Ascending aorta (tissue), 2 donors: ENCODE measurements at regions not wholly inside any gene's neighbourhood (a gene's known extent, or its start where the extent isn't known, plus 50 kb on each side); places are given as distances from the start of the nearest gene placed in this dataset.

ENCODE experiments used
- DNase-seq, 2 donors: peaks; one replicate each; pipeline ENCODE4 v3.0.0-alpha.2; 2019; ENCODE audit warnings: low spot score in 2 of 2
- H3K27ac ChIP-seq, 2 donors: fragments of 200-600 bp; sonication (generic); one replicate each; pipeline ENCODE4 v1.5.1; 2016 to 2017; ENCODE audit warnings: mild to moderate bottlenecking in 1 of 2
- H3K27me3 ChIP-seq: fragments of 200-600 bp; sonication (generic); one replicate; pipeline ENCODE4 v1.5.1; 2017
- H3K36me3 ChIP-seq, 2 donors: fragments of 200-600 bp; sonication (generic); one replicate each; pipeline ENCODE4 v1.5.1; 2016
- H3K4me1 ChIP-seq, 2 donors: fragments of 200-600 bp; sonication (generic); one replicate each; pipeline ENCODE4 v1.5.1; 2016 to 2017; ENCODE audit warnings: mild to moderate bottlenecking in 1 of 2
- H3K4me3 ChIP-seq, 2 donors: fragments of 200-600 bp; sonication (generic); one replicate each; pipeline ENCODE4 v1.5.1; 2016 to 2017; ENCODE audit warnings: mild to moderate bottlenecking in 1 of 2
- H3K9me3 ChIP-seq, 2 donors: fragments of 200-600 bp; sonication (generic); one replicate each; pipeline ENCODE4 v1.5.1; 2016
- CTCF ChIP-seq, 3 experiments: fragments of 200-600 bp in 2 of 3; fragments of 450-650 bp in 1 of 3; sonication (generic) in 2 of 3; IDR thresholded peaks; one replicate each; pipeline ENCODE4 v1.5.1; 2016 to 2019; ENCODE audit warnings: antibody characterized with exemption in 3 of 3, mild to moderate bottlenecking in 1 of 3, moderate library complexity in 1 of 3
- intact Hi-C: fragments of 100-400 bp; cut with DNase I; formaldehyde crosslinking; loops from one replicate; pipeline ENCODE4 v1.15.1; 2023

DNA sequence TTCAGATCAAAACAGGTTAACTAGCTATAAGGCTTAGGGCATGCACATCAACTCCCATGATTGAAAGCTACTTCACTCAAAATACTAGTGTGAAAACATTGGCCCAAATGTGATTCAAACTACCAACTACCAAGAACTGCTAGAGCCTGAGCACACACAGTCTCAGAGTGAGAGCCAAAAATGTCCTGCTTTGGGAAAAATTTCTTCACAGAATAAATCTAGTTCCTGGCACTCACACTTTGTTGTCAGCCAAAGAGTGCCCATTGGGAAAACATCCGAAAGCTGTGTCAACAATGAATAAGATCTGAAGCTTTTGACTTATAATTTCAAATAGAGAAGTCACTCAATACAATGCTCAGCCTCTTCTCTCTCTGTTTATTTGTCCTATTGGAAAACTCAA, 182.7 kb downstream of the LRATD1 start:
- no peak overlapping the region for H3K4me3 ChIP-seq
- DNase-seq, result no peak
- no peak overlapping the region for H3K27ac ChIP-seq
- no peak for TF ChIP-seq CTCF (IDR thresholded peaks at IDR 0.05)
- H3K4me1 ChIP-seq, result no peaks in the 10 kb centered on the region
- H3K27me3 ChIP-seq, result no peaks in the 10 kb centered on the region
- intact Hi-C loops, result no loop called here
- no peaks in the 10 kb centered on the region for H3K9me3 ChIP-seq
- H3K36me3 ChIP-seq, result no peaks in the 10 kb centered on the region

DNA sequence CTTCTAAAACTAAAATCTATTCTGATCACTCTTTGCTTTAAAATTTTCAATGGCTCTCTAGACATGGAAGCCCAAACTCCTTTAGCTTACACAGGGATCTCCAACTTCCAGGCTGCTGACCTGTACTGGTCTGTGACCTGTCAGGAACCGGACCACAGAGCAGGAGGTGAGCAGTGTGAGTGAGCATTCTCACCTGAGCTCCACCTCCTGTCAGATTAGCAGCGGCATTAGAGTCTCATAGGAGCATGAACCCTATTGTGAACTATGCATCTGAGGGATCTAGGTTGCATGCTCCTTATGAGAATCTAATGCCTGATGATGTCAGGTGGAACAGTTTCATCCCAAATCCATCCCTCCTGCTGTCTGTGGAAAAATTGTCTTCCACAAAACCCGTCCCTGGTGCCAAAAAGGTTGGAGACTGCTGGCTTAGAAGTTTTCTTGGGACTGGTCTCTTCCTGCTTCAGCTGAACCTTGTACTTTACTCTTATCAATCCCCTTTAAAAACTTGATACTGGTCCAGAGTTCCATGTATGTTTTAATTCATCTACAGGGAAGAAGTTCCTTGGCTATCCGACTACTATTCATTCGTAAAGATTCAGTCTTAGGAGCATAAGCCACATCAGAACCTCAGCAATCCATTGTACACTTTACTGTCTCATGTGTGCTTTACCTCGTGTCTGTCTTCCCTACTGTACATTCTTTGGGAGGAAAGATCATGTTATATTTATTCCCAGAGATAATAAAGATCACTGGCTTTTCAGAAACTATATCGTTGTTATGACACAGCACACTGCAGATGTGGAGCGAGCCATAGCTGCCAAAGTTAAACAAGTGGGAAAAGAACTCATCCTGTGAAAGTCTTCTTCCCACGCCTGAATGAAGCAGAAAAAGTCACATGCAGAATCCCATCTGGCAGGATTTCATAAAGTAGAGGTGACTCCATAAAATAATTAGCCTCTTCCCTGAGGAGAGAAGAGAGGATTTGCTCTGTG, 183.8 kb downstream of the LRATD1 start:
- no peaks in the 10 kb centered on the region for H3K4me1 ChIP-seq
- H3K4me3 ChIP-seq, result no peak overlapping the region
- DNase-seq, result no peak
- H3K27me3 ChIP-seq, result no peaks in the 10 kb centered on the region
- H3K36me3 ChIP-seq, result no peaks in the 10 kb centered on the region
- intact Hi-C loops, result no loop called here
- TF ChIP-seq CTCF (IDR thresholded peaks at IDR 0.05), result no peak
- H3K9me3 ChIP-seq, result no peaks in the 10 kb centered on the region
- no peak overlapping the region for H3K27ac ChIP-seq

- H3K27me3 ChIP-seq, result no peaks in the 10 kb centered on the region
- no peak overlapping the region for H3K27ac ChIP-seq
- H3K4me1 ChIP-seq, result no peaks in the 10 kb centered on the region
- H3K36me3 ChIP-seq, result no peaks in the 10 kb centered on the region
- no peak for DNase-seq
- TF ChIP-seq CTCF (IDR thresholded peaks at IDR 0.05), result no peak
- intact Hi-C loops, result no loop called here
- H3K9me3 ChIP-seq, result no peaks in the 10 kb centered on the region
- H3K4me3 ChIP-seq, result no peak overlapping the region
Observed at GRCh38 chr2:14817848-14818247, 185.3 kb downstream of the LRATD1 start.

- H3K27me3 ChIP-seq, result no peaks in the 10 kb centered on the region
- H3K9me3 ChIP-seq, result no peaks in the 10 kb centered on the region
- no peak for DNase-seq
- no peak overlapping the region for H3K27ac ChIP-seq
- no peak overlapping the region for H3K4me3 ChIP-seq
- intact Hi-C loops, result no loop called here
- TF ChIP-seq CTCF (IDR thresholded peaks at IDR 0.05), result no peak
- no peaks in the 10 kb centered on the region for H3K4me1 ChIP-seq
- no peaks in the 10 kb centered on the region for H3K36me3 ChIP-seq
Observed at GRCh38 chr2:14826518-14826917, 194.0 kb downstream of the LRATD1 start.

GRCh38 chr2:14827226-14828023, 194.9 kb downstream of the LRATD1 start:
- no peak for DNase-seq
- no peaks in the 10 kb centered on the region for H3K9me3 ChIP-seq
- no peak overlapping the region for H3K4me3 ChIP-seq
- H3K4me1 ChIP-seq, result no peaks in the 10 kb centered on the region
- intact Hi-C loops, result no loop called here
- H3K27me3 ChIP-seq, result no peaks in the 10 kb centered on the region
- H3K27ac ChIP-seq, result no peak overlapping the region
- H3K36me3 ChIP-seq, result no peaks in the 10 kb centered on the region
- TF ChIP-seq CTCF (IDR thresholded peaks at IDR 0.05), result no peak
